Ovary (tissue), 7 donors: ENCODE measurements at regions not wholly inside any gene's neighbourhood (a gene's known extent, or its start where the extent isn't known, plus 50 kb on each side); places are given as distances from the start of the nearest gene placed in this dataset.

Experiments used
- DNase-seq, 5 donors: peaks; one replicate each; pipeline ENCODE4 v3.0.0-alpha.2; 2019 to 2020
- H3K27ac ChIP-seq, 2 donors: fragments of 200-600 bp; one replicate each; pipeline versions ENCODE4 v1.5.1 to v1.8.0; 2019 to 2022
- H3K27me3 ChIP-seq: fragments of 200-600 bp; one replicate; pipeline ENCODE4 v1.8.0; 2022
- H3K36me3 ChIP-seq: fragments of 200-600 bp; sonication (generic); one replicate; pipeline ENCODE4 v1.5.1; 2019
- H3K4me1 ChIP-seq: one replicate; pipeline ENCODE4 v1.8.1; 2013; ENCODE audit warnings: mild to moderate bottlenecking, moderate library complexity; ENCODE audit not compliant: insufficient read depth
- H3K4me3 ChIP-seq: fragments of 200-600 bp; sonication (generic); one replicate; pipeline ENCODE4 v1.5.1; 2017
- H3K9me3 ChIP-seq, 2 donors: fragments of 200-600 bp in 1 of 2; sonication (generic) in 1 of 2; one replicate each; pipeline versions ENCODE4 v1.5.1 to v1.8.1; 2013 to 2019; ENCODE audit warnings: mild to moderate bottlenecking in 1 of 2, moderate library complexity in 1 of 2
- EP300 ChIP-seq: sonication (generic); formaldehyde crosslinking; IDR thresholded peaks from one replicate; pipeline ENCODE4 v1.6.1; 2017; ENCODE audit warnings: antibody characterized with exemption
- POLR2A ChIP-seq: fragments of 450-650 bp; IDR thresholded peaks from one replicate; pipeline ENCODE4 v1.6.1; 2017; ENCODE audit warnings: antibody characterized with exemption, mild to moderate bottlenecking, moderate library complexity
- WGBS, 3 donors: extraction: QIAGEN DNeasy Blood & Tissue Kit in 1 of 3; methylation state at CpG; one replicate each; pipeline versions ENCODE4 v1.1.5 to v1.1.7; 2013 to 2017; 5-methylcytosine and 5-hydroxymethylcytosine counted together
- intact Hi-C, 4 donors: fragments of 100-400 bp; cut with DNase I; formaldehyde crosslinking; loops; one replicate each; pipeline versions ENCODE4 v1.11.0 to v1.15.1; 2022 to 2023
- TF ChIP-seq, protein P1 (sequence below), 3 donors: fragments of 450-650 bp in 2 of 3; fragments of 200-600 bp in 1 of 3; IDR thresholded peaks; one replicate each; pipeline versions ENCODE4 v1.5.1 to v1.8.0; 2016 to 2022; ENCODE audit warnings: antibody characterized with exemption in 3 of 3, mild to moderate bottlenecking in 1 of 3
- donor health status: DM: no; HTN: no; CAD: no; lungs with moderate emphysema.
- donor health status: DM: no; HTN: no; CAD: no.
- donor health status: Bipolar disorder and iron deficiency.
- donor health status: DM: no; HTN: no; CAD: no.
- donor health status: DM: yes; HTN: yes; CAD: no.

DNA sequence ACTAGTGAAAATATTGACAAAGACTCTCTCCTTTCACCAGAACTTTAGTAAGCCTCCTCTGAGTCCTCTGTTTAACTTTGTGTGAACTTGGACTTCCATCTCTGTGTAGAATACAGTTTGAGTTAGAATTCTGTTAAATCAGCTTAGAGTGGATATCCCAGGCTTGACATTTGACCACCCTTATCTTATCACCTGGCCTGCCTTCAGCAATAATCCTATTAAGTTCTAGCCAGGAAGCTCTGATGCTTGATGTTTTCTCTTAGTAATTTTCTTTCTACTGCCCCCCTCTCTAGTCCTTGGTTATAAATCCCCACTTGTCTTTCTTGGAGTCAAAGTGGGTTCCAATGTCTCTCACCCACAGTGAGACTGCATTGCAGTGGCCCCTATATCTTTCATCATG is 702.7 kb upstream of the GCFC2 start:
- DNase-seq = no peak
- Histone ChIP-seq H3K4me3 (no peak overlapping the region), H3K27me3 (no peaks in the 10 kb centered on the region), H3K36me3 (no peaks in the 10 kb centered on the region), H3K27ac (no peak overlapping the region), H3K9me3 (no peaks in the 10 kb centered on the region), H3K4me1 (no peaks in the 10 kb centered on the region)
- TF ChIP-seq EP300 (no peak), POLR2A (no peak)
- TF ChIP-seq, protein P1, sequence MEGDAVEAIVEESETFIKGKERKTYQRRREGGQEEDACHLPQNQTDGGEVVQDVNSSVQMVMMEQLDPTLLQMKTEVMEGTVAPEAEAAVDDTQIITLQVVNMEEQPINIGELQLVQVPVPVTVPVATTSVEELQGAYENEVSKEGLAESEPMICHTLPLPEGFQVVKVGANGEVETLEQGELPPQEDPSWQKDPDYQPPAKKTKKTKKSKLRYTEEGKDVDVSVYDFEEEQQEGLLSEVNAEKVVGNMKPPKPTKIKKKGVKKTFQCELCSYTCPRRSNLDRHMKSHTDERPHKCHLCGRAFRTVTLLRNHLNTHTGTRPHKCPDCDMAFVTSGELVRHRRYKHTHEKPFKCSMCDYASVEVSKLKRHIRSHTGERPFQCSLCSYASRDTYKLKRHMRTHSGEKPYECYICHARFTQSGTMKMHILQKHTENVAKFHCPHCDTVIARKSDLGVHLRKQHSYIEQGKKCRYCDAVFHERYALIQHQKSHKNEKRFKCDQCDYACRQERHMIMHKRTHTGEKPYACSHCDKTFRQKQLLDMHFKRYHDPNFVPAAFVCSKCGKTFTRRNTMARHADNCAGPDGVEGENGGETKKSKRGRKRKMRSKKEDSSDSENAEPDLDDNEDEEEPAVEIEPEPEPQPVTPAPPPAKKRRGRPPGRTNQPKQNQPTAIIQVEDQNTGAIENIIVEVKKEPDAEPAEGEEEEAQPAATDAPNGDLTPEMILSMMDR (IDR thresholded peaks at IDR 0.05) = no peak
- intact Hi-C loops = no loop called here

DNA sequence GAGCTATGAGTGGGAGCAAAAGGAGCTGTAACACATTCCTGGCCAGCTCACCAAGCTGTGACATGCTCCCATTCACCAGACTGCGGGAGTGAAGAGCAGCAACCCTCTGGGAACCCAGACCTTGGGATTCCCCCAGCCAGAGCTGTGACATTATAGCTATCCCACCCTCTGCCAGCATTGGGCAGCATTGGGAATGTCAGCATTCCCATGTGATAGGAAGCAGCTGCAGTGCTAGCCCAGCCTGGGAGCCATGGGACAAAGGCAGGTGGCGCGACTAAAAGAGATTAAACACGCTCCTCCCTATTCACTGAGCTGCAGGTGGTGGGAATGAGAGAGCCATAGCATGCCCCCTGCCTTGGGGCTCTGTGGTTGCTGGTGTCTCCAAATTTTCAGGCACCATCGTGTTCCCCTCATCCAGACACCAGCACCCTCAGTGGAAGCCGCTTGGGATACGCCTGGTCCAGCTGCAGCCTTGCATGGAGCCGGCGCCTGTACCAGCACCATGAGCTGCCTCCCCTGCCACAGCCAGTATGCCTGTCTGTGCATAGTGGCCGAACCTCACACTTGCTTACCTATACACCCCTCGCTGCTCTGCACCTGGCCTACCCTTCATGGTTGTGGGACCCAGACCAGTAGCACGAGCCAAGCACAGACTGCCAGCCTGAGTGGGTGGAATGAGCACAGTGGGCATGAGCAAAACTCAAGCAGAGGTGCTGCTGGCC is 695.6 kb upstream of the GCFC2 start:
- TF ChIP-seq EP300 (no peak), POLR2A (no peak)
- TF ChIP-seq, protein P1 (IDR thresholded peaks at IDR 0.05) = no peak
- WGBS, 3 donors = 79 to 90% (median 86%) methylated on average over 11 to 12 of the region's 12 CpGs
- intact Hi-C loops = no loop called here
- H3K4me3 ChIP-seq = no peak overlapping the region
- H3K27me3 ChIP-seq = no peaks in the 10 kb centered on the region
- H3K4me1 ChIP-seq = no peaks in the 10 kb centered on the region
- DNase-seq = no peak
- no peak overlapping the region for H3K27ac ChIP-seq
- no peaks in the 10 kb centered on the region for H3K36me3 ChIP-seq
- H3K9me3 ChIP-seq = no peaks in the 10 kb centered on the region

DNA sequence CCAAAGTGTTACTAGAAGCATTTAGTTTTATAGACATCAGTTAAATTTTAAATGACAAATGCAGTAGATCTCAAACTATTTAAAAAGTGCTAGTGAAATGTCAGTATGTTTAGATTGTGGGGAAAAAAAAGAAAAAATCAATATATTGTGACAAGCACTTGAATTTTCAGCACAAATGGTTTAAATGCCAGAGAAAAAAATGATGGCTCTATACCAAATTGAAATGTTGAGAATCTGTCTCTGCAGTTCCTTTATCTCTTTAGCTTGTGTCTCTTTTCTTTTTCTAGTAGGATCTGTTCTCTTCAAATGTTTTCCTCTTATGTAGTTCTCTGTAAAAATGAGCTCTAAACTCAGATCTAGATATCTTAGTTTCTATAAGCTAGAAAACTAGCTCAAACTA is 682.6 kb upstream of the GCFC2 start:
- H3K36me3 ChIP-seq = no peaks in the 10 kb centered on the region
- H3K27ac ChIP-seq = no peak overlapping the region
- TF ChIP-seq EP300 (no peak), POLR2A (no peak)
- TF ChIP-seq, protein P1 (IDR thresholded peaks at IDR 0.05) = no peak
- intact Hi-C loops = no loop called here
- H3K4me3 ChIP-seq = no peak overlapping the region
- H3K9me3 ChIP-seq = no peaks in the 10 kb centered on the region
- no peaks in the 10 kb centered on the region for H3K27me3 ChIP-seq
- no peaks in the 10 kb centered on the region for H3K4me1 ChIP-seq
- DNase-seq = no peak

DNA sequence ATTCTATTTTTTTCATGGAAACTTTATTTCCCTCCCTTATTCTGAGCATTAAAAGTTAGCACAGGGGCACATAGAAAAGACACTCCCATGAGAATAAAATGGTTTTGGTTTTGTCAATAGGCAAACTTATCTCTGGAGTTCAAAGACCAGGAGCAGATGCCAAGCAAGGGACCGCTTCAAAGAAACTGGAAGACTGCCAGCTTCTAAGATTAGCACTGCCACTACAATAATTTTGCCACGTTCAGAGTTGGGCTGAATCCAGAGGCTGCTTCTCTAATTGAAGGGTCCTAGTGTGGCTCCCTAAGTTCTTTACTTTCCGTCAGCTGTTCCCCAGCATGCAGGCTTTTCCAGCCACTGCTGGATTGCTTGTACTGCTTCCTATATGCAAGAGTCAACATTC is 681.0 kb upstream of the GCFC2 start:
- no peaks in the 10 kb centered on the region for H3K9me3 ChIP-seq
- no peak overlapping the region for H3K4me3 ChIP-seq
- H3K27me3 ChIP-seq = no peaks in the 10 kb centered on the region
- no peaks in the 10 kb centered on the region for H3K36me3 ChIP-seq
- H3K27ac ChIP-seq = no peak overlapping the region
- 2 to 18% (median 3%) methylated on average over 3 of the region's 3 CpGs for WGBS, 3 donors
- no peaks in the 10 kb centered on the region for H3K4me1 ChIP-seq
- DNase-seq = no peak
- intact Hi-C loops = no loop called here
- TF ChIP-seq EP300 = no peak
- TF ChIP-seq POLR2A = no peak
- TF ChIP-seq, protein P1 (IDR thresholded peaks at IDR 0.05) = no peak
